IMR-90 (cell line): ENCODE measurements at regions not wholly inside any gene's neighbourhood (a gene's known extent, or its start where the extent isn't known, plus 50 kb on each side); places are given as distances from the start of the nearest gene placed in this dataset.

Experiments used
- ATAC-seq: fragments of 200-7000 bp; cut with Tn5 transposase; 2 replicates; pipeline ENCODE4 v1.9.1; 2020; ENCODE audit warnings: low read depth, mild to moderate bottlenecking, moderate library complexity
- BruUV-seq: library from RNA; stranded (reverse); fragments of 400-500 nt; replicated peaks from 2 replicates; lab custom pipeline; 2021; lab: Mats Ljungman, UMichigan
- CTCF ChIA-PET: fragments of 300-600 bp; formaldehyde crosslinking; extraction: SDS; loops from one replicate; lab custom pipeline; 2021; ENCODE audit warnings: antibody characterized with exemption; lab: Yijun Ruan, JAX
- POLR2A ChIA-PET: fragments of 300-600 bp; sonication (Branson Sonifier 250); formaldehyde crosslinking; loops from one replicate; lab custom pipeline; 2022; ENCODE audit warnings: antibody characterized with exemption; ENCODE audit not compliant: unreplicated experiment; lab: Charles Lee
- DNase-seq: peaks from one replicate; pipeline ENCODE4 v3.0.0; 2013
- H2AFZ ChIP-seq: replicated peaks from 2 replicates; pipeline ENCODE3; 2013; ENCODE audit warnings: low read length, mild to moderate bottlenecking; ENCODE audit not compliant: poor library complexity
- H2AK5ac ChIP-seq: 2 replicates; pipeline ENCODE4 v1.6.1; 2013; ENCODE audit warnings: low read depth, low read length, inconsistent platforms
- H2AK9ac ChIP-seq: replicated peaks from 2 replicates; pipeline ENCODE3; 2013; ENCODE audit warnings: mild to moderate bottlenecking, low read depth, low read length, moderate library complexity; ENCODE audit not compliant: poor library complexity
- H2BK120ac ChIP-seq: 2 replicates; pipeline ENCODE4 v1.6.1; 2013; ENCODE audit warnings: low read depth, low read length, inconsistent platforms
- H2BK15ac ChIP-seq: 3 replicates; pipeline ENCODE4 v1.6.1; 2013; ENCODE audit warnings: low read depth, low read length, inconsistent platforms
- H2BK20ac ChIP-seq: 2 replicates; pipeline ENCODE4 v1.6.1; 2013; ENCODE audit warnings: low read depth, mild to moderate bottlenecking, inconsistent platforms, low read length, moderate library complexity
- H2BK5ac ChIP-seq: 2 replicates; pipeline ENCODE4 v1.6.1; 2013; ENCODE audit warnings: mild to moderate bottlenecking, low read depth, low read length, inconsistent platforms; ENCODE audit not compliant: poor library complexity, severe bottlenecking
- H3K14ac ChIP-seq: replicated peaks from 2 replicates; pipeline ENCODE4 v1.6.1; 2013; ENCODE audit warnings: low read depth, low read length, inconsistent platforms
- H3K18ac ChIP-seq: 2 replicates; pipeline ENCODE4 v1.6.1; 2013; ENCODE audit warnings: low read depth, low read length, control low read depth
- H3K23ac ChIP-seq: 2 replicates; pipeline ENCODE4 v1.6.1; 2013; ENCODE audit warnings: low read depth, low read length, inconsistent platforms
- H3K27ac ChIP-seq: 2 replicates; pipeline ENCODE4 v1.5.1; 2013; ENCODE audit warnings: mild to moderate bottlenecking, control low read depth, low read length; ENCODE audit not compliant: insufficient read depth
- H3K27me3 ChIP-seq: 2 replicates; pipeline ENCODE4 v1.6.1; 2013; ENCODE audit warnings: low read length; ENCODE audit not compliant: control insufficient read depth, insufficient read depth
- H3K36me3 ChIP-seq: 2 replicates; pipeline ENCODE4 v1.6.1; 2013; ENCODE audit warnings: low read length, mixed read lengths; ENCODE audit not compliant: control insufficient read depth, insufficient read depth
- H3K4ac ChIP-seq: 2 replicates; pipeline ENCODE4 v1.6.1; 2013; ENCODE audit warnings: low read depth, low read length, inconsistent platforms
- H3K4me1 ChIP-seq: 2 replicates; pipeline ENCODE4 v1.6.1; 2013; ENCODE audit warnings: low read length, mixed read lengths; ENCODE audit not compliant: control insufficient read depth, insufficient read depth
- H3K4me2 ChIP-seq: 2 replicates; pipeline ENCODE4 v1.6.1; 2013; ENCODE audit warnings: low read depth, mild to moderate bottlenecking, control low read depth, low read length, moderate library complexity
- H3K4me3 ChIP-seq: 2 replicates; pipeline ENCODE4 v1.5.1; 2013; ENCODE audit warnings: low read depth, mild to moderate bottlenecking, control low read depth, low read length, moderate library complexity; ENCODE audit not compliant: insufficient read depth
- H3K56ac ChIP-seq: 2 replicates; pipeline ENCODE4 v1.6.1; 2013; ENCODE audit warnings: low read length, inconsistent platforms; ENCODE audit not compliant: insufficient read depth; ENCODE audit errors: extremely low read depth
- H3K79me1 ChIP-seq, 2 experiments: 2 replicates each; pipeline ENCODE4 v1.6.1; 2013; ENCODE audit warnings: low read length in 2 of 2, inconsistent platforms in 1 of 2, low read depth in 1 of 2
- H3K9ac ChIP-seq: 2 replicates; pipeline ENCODE4 v1.6.1; 2013; ENCODE audit warnings: low read depth, low read length, control low read depth
- H3K9me1 ChIP-seq: 2 replicates; pipeline ENCODE4 v1.6.1; 2013; ENCODE audit warnings: low read length, inconsistent platforms; ENCODE audit not compliant: insufficient read depth
- H3K9me3 ChIP-seq: 2 replicates; pipeline ENCODE4 v1.6.1; 2013; ENCODE audit warnings: low read length; ENCODE audit not compliant: control insufficient read depth, insufficient read depth
- H4K20me1 ChIP-seq: 2 replicates; pipeline ENCODE4 v1.6.1; 2013; ENCODE audit warnings: low read length, inconsistent platforms; ENCODE audit not compliant: insufficient read depth
- H4K5ac ChIP-seq: 2 replicates; pipeline ENCODE4 v1.6.1; 2013; ENCODE audit warnings: mild to moderate bottlenecking, low read depth, low read length, control low read depth
- H4K8ac ChIP-seq, 2 experiments: 2 replicates each; pipeline ENCODE4 v1.6.1; 2013; ENCODE audit warnings: low read depth in 2 of 2, low read length in 2 of 2, control low read depth in 1 of 2, inconsistent platforms in 1 of 2
- H4K91ac ChIP-seq: 2 replicates; pipeline ENCODE4 v1.6.1; 2013; ENCODE audit warnings: low read depth, low read length, inconsistent platforms; ENCODE audit not compliant: insufficient read depth
- BHLHE40 ChIP-seq: fragments of 150-350 bp; IDR thresholded peaks from 2 replicates; pipeline ENCODE4 v1.6.1; 2016; ENCODE audit warnings: mild to moderate bottlenecking, low read depth, low read length
- CEBPB ChIP-seq: IDR thresholded peaks from 2 replicates; pipeline ENCODE4 v1.6.1; 2012; ENCODE audit warnings: low read depth, low read length, improper control_type of control experiment
- CHD1 ChIP-seq: IDR thresholded peaks from 2 replicates; pipeline ENCODE4 v1.6.1; 2012; ENCODE audit warnings: low read depth, low read length, improper control_type of control experiment
- ELK1 ChIP-seq: fragments of 150-350 bp; IDR thresholded peaks from 2 replicates; pipeline ENCODE4 v1.6.1; 2016; ENCODE audit warnings: low read depth, mild to moderate bottlenecking, low read length, moderate library complexity, borderline replicate concordance
- FOS ChIP-seq: fragments of 150-350 bp; IDR thresholded peaks from 2 replicates; pipeline ENCODE4 v1.6.1; 2016; ENCODE audit warnings: low read depth, low read length
- MAFK ChIP-seq: IDR thresholded peaks from 2 replicates; pipeline ENCODE4 v1.6.1; 2012; ENCODE audit warnings: low read depth, low read length, improper control_type of control experiment
- MAZ ChIP-seq: IDR thresholded peaks from 2 replicates; pipeline ENCODE4 v1.6.1; 2012; ENCODE audit warnings: low read depth, mild to moderate bottlenecking, low read length, improper control_type of control experiment, moderate library complexity, borderline replicate concordance
- MXI1 ChIP-seq: IDR thresholded peaks from 2 replicates; pipeline ENCODE4 v1.6.1; 2012; ENCODE audit warnings: low read depth, mild to moderate bottlenecking, low read length, moderate library complexity, borderline replicate concordance
- NFE2L2 ChIP-seq: fragments of 150-350 bp; IDR thresholded peaks from 2 replicates; pipeline ENCODE4 v1.6.1; 2016; ENCODE audit warnings: low read depth, mild to moderate bottlenecking, low read length
- POLR2A ChIP-seq: IDR thresholded peaks from 2 replicates; pipeline ENCODE4 v1.6.1; 2012; ENCODE audit warnings: mild to moderate bottlenecking, low read depth, low read length
- RAD21 ChIP-seq: IDR thresholded peaks from 2 replicates; pipeline ENCODE4 v1.6.1; 2012; ENCODE audit warnings: low read length, improper control_type of control experiment
- RCOR1 ChIP-seq: IDR thresholded peaks from 2 replicates; pipeline ENCODE4 v1.6.1; 2012; ENCODE audit warnings: mild to moderate bottlenecking, low read length, improper control_type of control experiment; ENCODE audit not compliant: insufficient replicate concordance
- RFX5 ChIP-seq: IDR thresholded peaks from 2 replicates; pipeline ENCODE4 v1.8.0; 2012; ENCODE audit warnings: low read depth, mild to moderate bottlenecking, low read length, moderate library complexity
- SMC3 ChIP-seq: fragments of 150-350 bp; IDR thresholded peaks from 2 replicates; pipeline ENCODE4 v1.6.1; 2016; ENCODE audit warnings: low read depth, mild to moderate bottlenecking, antibody characterized with exemption, low read length, moderate library complexity
- WGBS, 2 experiments: methylation state at CpG; one replicate each; pipeline versions ENCODE4 v1.1.5 to v1.1.7; 2013; ENCODE audit warnings: missing lambda C conversion rate in 2 of 2; ENCODE audit not compliant: insufficient read length in 1 of 2; ENCODE audit errors: extremely low coverage in 2 of 2; 5-methylcytosine and 5-hydroxymethylcytosine counted together
- dilution Hi-C: fragments of 300-500 bp; cut with HindIII; formaldehyde crosslinking; loops from one replicate; pipeline ENCODE4 v1.14.3; 2018; ENCODE audit warnings: low sequenced_read_pairs; ENCODE audit not compliant: unreplicated experiment
- in situ Hi-C: fragments of 300-500 bp; cut with MboI; formaldehyde crosslinking; loops from 3 replicates; pipeline ENCODE4 v1.14.3; 2019; ENCODE audit warnings: low sequenced_read_pairs, inconsistent platforms, mixed read lengths
- intact Hi-C: fragments of 100-400 bp; cut with micrococcal nuclease; formaldehyde crosslinking; loops from 2 replicates; pipeline ENCODE4 v1.10.0; 2022
- TF ChIP-seq, protein P1 (sequence below): conservative IDR thresholded peaks from 2 replicates; pipeline ENCODE4 v1.5.1; 2012; ENCODE audit warnings: mild to moderate bottlenecking, low read depth, low read length, improper control_type of control experiment
- TF ChIP-seq, protein P2 (sequence below): fragments of 150-350 bp; IDR thresholded peaks from 2 replicates; pipeline ENCODE4 v1.6.1; 2017; ENCODE audit warnings: mild to moderate bottlenecking, antibody characterized with exemption, low read length, low read depth

DNA sequence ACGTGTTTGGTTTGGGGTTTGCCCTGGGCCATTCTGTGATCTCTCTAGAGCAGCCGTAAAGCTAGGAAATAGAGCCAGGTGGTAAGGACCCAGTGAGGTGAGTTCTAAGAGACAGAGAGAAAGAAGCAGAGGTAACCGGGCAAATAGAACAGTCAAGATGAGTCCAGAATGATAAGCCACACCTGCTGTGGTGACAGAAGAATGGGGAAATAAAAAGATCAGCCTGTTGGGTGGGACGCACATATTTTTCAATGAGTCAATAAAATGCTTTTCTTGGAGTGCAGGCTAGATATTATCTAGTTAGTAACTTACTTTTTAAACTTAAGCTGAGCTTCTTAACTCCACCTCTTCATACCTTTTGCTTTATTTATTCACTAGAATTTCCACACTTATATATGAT is 135.0 kb downstream of the NFKBIZ start:
- ATAC-seq (no peak), DNase-seq (no peak)
- H4K5ac ChIP-seq, result no peak overlapping the region
- H3K4me3 ChIP-seq, result no peak overlapping the region
- H3K9me1 ChIP-seq, result no peaks in the 10 kb centered on the region
- H3K27ac ChIP-seq, result no peak overlapping the region
- H3K4me1 ChIP-seq, result no peaks in the 10 kb centered on the region
- H4K8ac ChIP-seq, result no peak overlapping the region
- no peaks in the 10 kb centered on the region for H3K36me3 ChIP-seq
- H4K20me1 ChIP-seq, result no peaks in the 10 kb centered on the region
- 100% methylated on average over 2 of the region's 4 CpGs; no CpG with 5 or more reads in 1 of the 2 experiments for WGBS, 2 experiments
- H2BK5ac ChIP-seq, result no peak overlapping the region
- no peak overlapping the region for H3K56ac ChIP-seq
- no peak overlapping the region for H4K91ac ChIP-seq
- no peak overlapping the region for H3K14ac ChIP-seq
- no TSS peak for BruUV-seq
- no peak overlapping the region for H2AK9ac ChIP-seq
- ChIA-PET POLR2A (no interaction called here), CTCF (no interaction called here)
- H3K4ac ChIP-seq, result no peak overlapping the region
- no peaks in the 10 kb centered on the region for H3K9me3 ChIP-seq
- TF ChIP-seq RCOR1 (no peak), BHLHE40 (no peak), CEBPB (no peak), NFE2L2 (no peak), ELK1 (no peak), SMC3 (no peak), RFX5 (no peak), MAFK (no peak), RAD21 (no peak), MAZ (no peak), FOS (no peak), MXI1 (no peak), POLR2A (no peak), CHD1 (no peak)
- TF ChIP-seq, protein P1, sequence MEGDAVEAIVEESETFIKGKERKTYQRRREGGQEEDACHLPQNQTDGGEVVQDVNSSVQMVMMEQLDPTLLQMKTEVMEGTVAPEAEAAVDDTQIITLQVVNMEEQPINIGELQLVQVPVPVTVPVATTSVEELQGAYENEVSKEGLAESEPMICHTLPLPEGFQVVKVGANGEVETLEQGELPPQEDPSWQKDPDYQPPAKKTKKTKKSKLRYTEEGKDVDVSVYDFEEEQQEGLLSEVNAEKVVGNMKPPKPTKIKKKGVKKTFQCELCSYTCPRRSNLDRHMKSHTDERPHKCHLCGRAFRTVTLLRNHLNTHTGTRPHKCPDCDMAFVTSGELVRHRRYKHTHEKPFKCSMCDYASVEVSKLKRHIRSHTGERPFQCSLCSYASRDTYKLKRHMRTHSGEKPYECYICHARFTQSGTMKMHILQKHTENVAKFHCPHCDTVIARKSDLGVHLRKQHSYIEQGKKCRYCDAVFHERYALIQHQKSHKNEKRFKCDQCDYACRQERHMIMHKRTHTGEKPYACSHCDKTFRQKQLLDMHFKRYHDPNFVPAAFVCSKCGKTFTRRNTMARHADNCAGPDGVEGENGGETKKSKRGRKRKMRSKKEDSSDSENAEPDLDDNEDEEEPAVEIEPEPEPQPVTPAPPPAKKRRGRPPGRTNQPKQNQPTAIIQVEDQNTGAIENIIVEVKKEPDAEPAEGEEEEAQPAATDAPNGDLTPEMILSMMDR, result no peak
- TF ChIP-seq, protein P2, sequence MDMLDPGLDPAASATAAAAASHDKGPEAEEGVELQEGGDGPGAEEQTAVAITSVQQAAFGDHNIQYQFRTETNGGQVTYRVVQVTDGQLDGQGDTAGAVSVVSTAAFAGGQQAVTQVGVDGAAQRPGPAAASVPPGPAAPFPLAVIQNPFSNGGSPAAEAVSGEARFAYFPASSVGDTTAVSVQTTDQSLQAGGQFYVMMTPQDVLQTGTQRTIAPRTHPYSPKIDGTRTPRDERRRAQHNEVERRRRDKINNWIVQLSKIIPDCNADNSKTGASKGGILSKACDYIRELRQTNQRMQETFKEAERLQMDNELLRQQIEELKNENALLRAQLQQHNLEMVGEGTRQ, result no peak
- in situ Hi-C loops (no loop called here), dilution Hi-C loops (no loop called here), intact Hi-C loops (loop anchor here (5.0 kb wide), 1 partner anchor 323 kb away; no protein-coding TSS in a partner anchor)
- no peak overlapping the region for H3K4me2 ChIP-seq
- no peaks in the 10 kb centered on the region for H3K27me3 ChIP-seq
- H2BK20ac ChIP-seq, result no peak overlapping the region
- no peak overlapping the region for H2AK5ac ChIP-seq
- no peak overlapping the region for H2BK15ac ChIP-seq
- no peak overlapping the region for H2BK120ac ChIP-seq
- H3K9ac ChIP-seq, result no peak overlapping the region
- H3K18ac ChIP-seq, result no peak overlapping the region
- no peak overlapping the region for H2AFZ ChIP-seq
- H3K79me1 ChIP-seq, result no peaks in the 10 kb centered on the region
- H3K23ac ChIP-seq, result no peak overlapping the region
